ENCODE measurements at regions not wholly inside any gene's neighbourhood (a gene's known extent, or its start where the extent isn't known, plus 50 kb on each side); places are given as distances from the start of the nearest gene placed in this dataset.

DNA sequence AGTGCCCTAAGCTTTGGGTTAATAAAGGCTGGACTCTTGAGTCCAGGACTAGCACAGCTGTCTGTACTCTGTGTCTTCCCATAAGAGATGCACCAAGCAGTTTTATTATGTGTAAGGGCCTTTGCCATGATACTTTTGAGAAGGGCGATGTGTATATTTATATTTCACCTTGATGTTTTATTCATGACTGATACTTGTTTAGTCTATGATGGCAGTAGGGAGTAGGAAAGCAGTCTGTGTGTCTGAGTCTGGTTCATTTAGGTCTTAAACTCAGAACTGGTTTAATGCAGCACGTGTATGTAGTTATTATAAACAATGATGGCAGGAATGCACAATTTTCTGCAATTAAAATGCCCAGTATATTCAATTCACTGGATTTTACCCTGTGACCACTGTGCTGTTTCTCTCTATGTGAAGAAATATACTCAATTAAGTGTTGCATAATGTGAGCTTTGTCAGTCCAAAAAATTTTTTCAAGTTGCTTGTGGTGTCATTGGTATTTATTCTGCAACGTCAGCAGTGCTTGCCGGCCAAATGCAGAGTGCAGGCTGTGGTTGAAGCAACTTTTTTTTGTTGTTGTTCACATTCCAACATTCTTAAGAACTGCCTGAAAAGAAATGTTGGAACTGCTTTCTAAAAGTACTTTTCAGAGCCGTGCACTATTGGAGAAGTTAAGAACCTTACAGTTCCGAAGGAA, 423.7 kb upstream of the SEMA6D start:
- no peaks in the 10 kb centered on the region for H3K27me3 Mint-ChIP-seq (ENCODE audit: unreplicated experiment)
- peaks cover 16% of the 10 kb centered on the region for H3K9me3 Mint-ChIP-seq (ENCODE audit: low read depth, unreplicated experiment)
- CTCF ChIA-PET: no interaction called here
- BruUV-seq (replicated peaks): no TSS peak
- DNase-seq: no peak
- intact Hi-C loops (cut with micrococcal nuclease; ENCODE audit: unreplicated experiment): no loop called here
- no peak overlapping the region for H3K4me3 Mint-ChIP-seq (ENCODE audit: low read depth, unreplicated experiment)
- H3K27ac Mint-ChIP-seq (ENCODE audit: unreplicated experiment): no peak overlapping the region
- TF ChIP-seq, protein P1, sequence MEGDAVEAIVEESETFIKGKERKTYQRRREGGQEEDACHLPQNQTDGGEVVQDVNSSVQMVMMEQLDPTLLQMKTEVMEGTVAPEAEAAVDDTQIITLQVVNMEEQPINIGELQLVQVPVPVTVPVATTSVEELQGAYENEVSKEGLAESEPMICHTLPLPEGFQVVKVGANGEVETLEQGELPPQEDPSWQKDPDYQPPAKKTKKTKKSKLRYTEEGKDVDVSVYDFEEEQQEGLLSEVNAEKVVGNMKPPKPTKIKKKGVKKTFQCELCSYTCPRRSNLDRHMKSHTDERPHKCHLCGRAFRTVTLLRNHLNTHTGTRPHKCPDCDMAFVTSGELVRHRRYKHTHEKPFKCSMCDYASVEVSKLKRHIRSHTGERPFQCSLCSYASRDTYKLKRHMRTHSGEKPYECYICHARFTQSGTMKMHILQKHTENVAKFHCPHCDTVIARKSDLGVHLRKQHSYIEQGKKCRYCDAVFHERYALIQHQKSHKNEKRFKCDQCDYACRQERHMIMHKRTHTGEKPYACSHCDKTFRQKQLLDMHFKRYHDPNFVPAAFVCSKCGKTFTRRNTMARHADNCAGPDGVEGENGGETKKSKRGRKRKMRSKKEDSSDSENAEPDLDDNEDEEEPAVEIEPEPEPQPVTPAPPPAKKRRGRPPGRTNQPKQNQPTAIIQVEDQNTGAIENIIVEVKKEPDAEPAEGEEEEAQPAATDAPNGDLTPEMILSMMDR (IDR thresholded peaks at IDR 0.05; ENCODE audit: unreplicated experiment): no peak
- no peaks in the 10 kb centered on the region for H3K4me1 Mint-ChIP-seq (ENCODE audit: low read depth, unreplicated experiment)
- H3K36me3 Mint-ChIP-seq (ENCODE audit: insufficient read depth, unreplicated experiment): no peaks in the 10 kb centered on the region

DNA sequence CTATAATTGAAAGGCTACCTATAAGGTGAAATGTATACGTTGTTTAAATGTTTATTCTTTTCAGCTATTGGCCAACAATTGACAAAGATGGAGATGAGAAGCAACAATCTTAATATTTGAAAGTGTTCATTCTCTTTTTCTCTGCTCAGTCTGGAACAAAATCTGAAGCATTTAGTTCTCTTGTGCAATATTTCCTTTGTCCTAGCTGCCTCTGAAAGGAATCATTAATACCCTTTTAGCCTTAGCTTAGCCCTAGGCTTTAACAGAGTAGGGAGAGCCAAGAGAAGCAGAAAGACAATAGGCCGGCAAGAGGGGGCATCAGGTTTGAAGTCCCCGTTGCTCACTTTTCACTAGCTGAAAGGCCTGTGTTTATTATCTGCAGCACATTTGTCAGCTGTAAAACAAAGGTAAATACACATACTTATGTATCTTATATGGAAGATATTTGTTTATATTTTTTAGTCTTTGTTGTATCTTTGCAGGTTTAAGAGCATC, 422.5 kb upstream of the SEMA6D start:
- Mint-ChIP-seq H3K9me3 (ENCODE audit: low read depth, unreplicated experiment) (peaks cover 16% of the 10 kb centered on the region), H3K36me3 (ENCODE audit: insufficient read depth, unreplicated experiment) (no peaks in the 10 kb centered on the region), H3K27ac (ENCODE audit: unreplicated experiment) (no peak overlapping the region), H3K4me1 (ENCODE audit: low read depth, unreplicated experiment) (no peaks in the 10 kb centered on the region), H3K4me3 (ENCODE audit: low read depth, unreplicated experiment) (no peak overlapping the region), H3K27me3 (ENCODE audit: unreplicated experiment) (no peaks in the 10 kb centered on the region)
- CTCF ChIA-PET: no interaction called here
- BruUV-seq (replicated peaks): no TSS peak
- TF ChIP-seq, protein P1 (IDR thresholded peaks at IDR 0.05; ENCODE audit: unreplicated experiment): no peak
- no peak for DNase-seq
- intact Hi-C loops (cut with micrococcal nuclease; ENCODE audit: unreplicated experiment): no loop called here

DNA sequence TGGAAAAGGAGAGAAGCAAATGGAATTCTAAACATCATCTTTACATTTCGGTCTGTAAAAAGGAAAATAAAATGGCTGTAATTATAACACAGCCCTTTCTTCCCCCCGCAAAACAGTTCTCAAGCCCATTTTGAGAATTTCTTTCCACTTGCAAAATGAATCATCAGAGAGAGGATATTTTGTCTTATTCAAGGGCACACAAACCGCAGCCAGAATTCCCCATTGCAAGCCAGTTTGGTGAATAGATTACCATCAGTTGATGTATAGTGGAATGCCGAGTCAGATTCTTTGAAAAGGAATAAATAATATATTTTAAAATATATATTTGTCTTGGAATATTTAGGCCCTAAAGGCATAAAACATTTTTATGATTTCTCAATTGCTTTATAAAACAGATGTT, 420.4 kb upstream of the SEMA6D start:
- H3K4me3 Mint-ChIP-seq (ENCODE audit: low read depth, unreplicated experiment): no peak overlapping the region
- DNase-seq: no peak
- no TSS peak for BruUV-seq (replicated peaks)
- CTCF ChIA-PET: no interaction called here
- TF ChIP-seq, protein P1 (IDR thresholded peaks at IDR 0.05; ENCODE audit: unreplicated experiment): no peak
- H3K27me3 Mint-ChIP-seq (ENCODE audit: unreplicated experiment): no peaks in the 10 kb centered on the region
- no peaks in the 10 kb centered on the region for H3K36me3 Mint-ChIP-seq (ENCODE audit: insufficient read depth, unreplicated experiment)
- no peaks in the 10 kb centered on the region for H3K4me1 Mint-ChIP-seq (ENCODE audit: low read depth, unreplicated experiment)
- H3K27ac Mint-ChIP-seq (ENCODE audit: unreplicated experiment): no peak overlapping the region
- intact Hi-C loops (cut with micrococcal nuclease; ENCODE audit: unreplicated experiment): no loop called here
- H3K9me3 Mint-ChIP-seq (ENCODE audit: low read depth, unreplicated experiment): peaks cover 11% of the 10 kb centered on the region

DNA sequence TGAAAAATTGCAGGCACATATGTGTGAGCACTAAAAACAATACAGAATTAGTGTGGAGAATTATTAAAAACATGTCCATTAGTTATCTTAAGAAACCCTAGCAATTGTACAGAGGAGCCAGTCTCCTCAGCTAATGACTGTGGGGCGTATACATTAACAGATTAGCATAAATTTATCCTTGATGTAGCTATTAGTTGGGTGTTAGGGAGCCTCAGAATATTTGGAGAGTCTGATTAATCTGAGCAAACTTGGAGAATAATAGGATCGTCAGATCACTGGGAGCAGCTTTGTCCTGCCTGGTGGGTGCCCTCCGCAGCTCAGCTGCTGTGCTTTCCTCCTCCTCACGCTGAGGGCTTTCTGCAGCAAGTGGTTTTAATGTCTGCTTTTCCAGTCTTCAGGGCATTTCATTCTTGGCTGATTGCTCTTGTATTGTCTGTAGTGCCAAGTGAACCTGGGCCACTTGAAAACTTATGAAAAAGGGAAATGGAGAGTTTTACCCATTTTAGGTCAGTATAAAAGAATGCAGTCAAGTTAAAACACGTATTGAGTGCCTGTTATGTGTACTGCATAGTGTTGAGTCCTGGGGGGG, 417.4 kb upstream of the SEMA6D start:
- H3K27me3 Mint-ChIP-seq (ENCODE audit: unreplicated experiment): no peaks in the 10 kb centered on the region
- no peak overlapping the region for H3K27ac Mint-ChIP-seq (ENCODE audit: unreplicated experiment)
- peaks cover 13% of the 10 kb centered on the region for H3K9me3 Mint-ChIP-seq (ENCODE audit: low read depth, unreplicated experiment)
- no peak overlapping the region for H3K4me3 Mint-ChIP-seq (ENCODE audit: low read depth, unreplicated experiment)
- no peaks in the 10 kb centered on the region for H3K4me1 Mint-ChIP-seq (ENCODE audit: low read depth, unreplicated experiment)
- no peaks in the 10 kb centered on the region for H3K36me3 Mint-ChIP-seq (ENCODE audit: insufficient read depth, unreplicated experiment)
- CTCF ChIA-PET: no interaction called here
- DNase-seq: no peak
- TF ChIP-seq, protein P1 (IDR thresholded peaks at IDR 0.05; ENCODE audit: unreplicated experiment): no peak
- BruUV-seq (replicated peaks): no TSS peak
- intact Hi-C loops (cut with micrococcal nuclease; ENCODE audit: unreplicated experiment): no loop called here
